Omental fat pad (tissue), 3 donors: ENCODE measurements at regions not wholly inside any gene's neighbourhood (a gene's known extent, or its start where the extent isn't known, plus 50 kb on each side); places are given as distances from the start of the nearest gene placed in this dataset.

ENCODE experiments used
- ATAC-seq: fragments of 150-250 bp; one replicate; pipeline ENCODE4 v1.9.1; 2016; ENCODE audit warnings: mild to moderate bottlenecking, moderate library complexity; ENCODE audit not compliant: low FRiP score
- DNase-seq: peaks from one replicate; pipeline ENCODE4 v3.0.0-alpha.2; 2019; ENCODE audit warnings: low spot score
- CTCF ChIP-seq, 3 donors: fragments of 450-650 bp; IDR thresholded peaks; one replicate each; pipeline ENCODE4 v1.5.1; 2016 to 2017; ENCODE audit warnings: antibody characterized with exemption in 3 of 3, mild to moderate bottlenecking in 3 of 3, moderate library complexity in 2 of 3

- TF ChIP-seq CTCF (IDR thresholded peaks at IDR 0.05), result no peak
- no peak for DNase-seq
- ATAC-seq, result no peak
Observed at GRCh38 chr7:36017111-36017510, 135.9 kb upstream of the EEPD1 start.

GRCh38 chr7:36018816-36019484 is 134.1 kb upstream of the EEPD1 start:
- TF ChIP-seq CTCF (IDR thresholded peaks at IDR 0.05), result no peak
- ATAC-seq (no peak), DNase-seq (no peak)

GRCh38 chr7:36019538-36019937 is 133.5 kb upstream of the EEPD1 start:
- no peak for ATAC-seq
- DNase-seq, result no peak
- no peak for TF ChIP-seq CTCF (IDR thresholded peaks at IDR 0.05)

- no peak for DNase-seq
- no peak for TF ChIP-seq CTCF (IDR thresholded peaks at IDR 0.05)
- no peak for ATAC-seq
Observed at GRCh38 chr7:36019980-36020379, 133.1 kb upstream of the EEPD1 start.

GRCh38 chr7:36021367-36021766 is 131.7 kb upstream of the EEPD1 start:
- no peak for TF ChIP-seq CTCF (IDR thresholded peaks at IDR 0.05)
- DNase-seq (no peak), ATAC-seq (no peak)

- ATAC-seq, result no peak
- DNase-seq, result no peak
Observed at GRCh38 chr7:36021917-36022550, 131.0 kb upstream of the EEPD1 start.

More at GRCh38 chr7:36021917-36022550, 131.0 kb upstream of the EEPD1 start:
- TF ChIP-seq CTCF (IDR thresholded peaks at IDR 0.05), result no peak
